ENCODE measurements at regions not wholly inside any gene's neighbourhood (a gene's known extent, or its start where the extent isn't known, plus 50 kb on each side); places are given as distances from the start of the nearest gene placed in this dataset.

GRCh38 chr4:153947124-153947523 is 158.2 kb upstream of the SFRP2 start:
- Histone ChIP-seq H3K27ac (ENCODE audit: low read length) (no peak overlapping the region), H3K4me1 (ENCODE audit: control insufficient read depth, insufficient read depth, low read length) (no peaks in the 10 kb centered on the region), H3K4me3 (ENCODE audit: low read depth in 2 of 2, low read length in 2 of 2) (no peak overlapping the region), H3K9me3 (ENCODE audit: control insufficient read depth, insufficient read depth, low read depth, low read length) (no peaks in the 10 kb centered on the region), H3K36me3 (ENCODE audit: control insufficient read depth, insufficient read depth, low read length) (no peaks in the 10 kb centered on the region), H3K27me3 (ENCODE audit: control insufficient read depth, insufficient read depth, low read length) (no peaks in the 10 kb centered on the region)
- TF ChIP-seq SIN3A (IDR thresholded peaks at IDR 0.05; ENCODE audit: borderline replicate concordance, insufficient read depth, low read depth, low read length), result no peak
- no peak for TF ChIP-seq POLR2AphosphoS5 (IDR thresholded peaks at IDR 0.05; ENCODE audit: low read depth, low read length)
- TF ChIP-seq TCF7L2 (IDR thresholded peaks at IDR 0.05; ENCODE audit: low read depth, low read length), result no peak
- no peak for TF ChIP-seq REST (IDR thresholded peaks at IDR 0.05; ENCODE audit: insufficient read depth in 1 of 2, low read depth in 2 of 2, low read length in 1 of 2)
- no peak for TF ChIP-seq CTCF (IDR thresholded peaks at IDR 0.05)
- no peak for DNase-seq (ENCODE audit: low read depth, low spot score)
- no peak for ATAC-seq
- in situ Hi-C loops (cut with HindIII; ENCODE audit: low pct_unique_long_range_greater_than_20kb, low sequenced_read_pairs), result no loop called here
- ChIA-PET CTCF (no interaction called here), POLR2A (no interaction called here)
- intact Hi-C loops (cut with micrococcal nuclease; ENCODE audit: unreplicated experiment), result no loop called here
- BruUV-seq (replicated peaks), result no TSS peak

- ChIA-PET CTCF (no interaction called here), POLR2A (no interaction called here)
- H3K27ac ChIP-seq (ENCODE audit: low read length), result no peak overlapping the region
- H3K4me1 ChIP-seq (ENCODE audit: control insufficient read depth, insufficient read depth, low read length), result no peaks in the 10 kb centered on the region
- BruUV-seq (replicated peaks), result no TSS peak
- no peaks in the 10 kb centered on the region for H3K9me3 ChIP-seq (ENCODE audit: control insufficient read depth, insufficient read depth, low read depth, low read length)
- no peak overlapping the region for H3K4me3 ChIP-seq (ENCODE audit: low read depth in 2 of 2, low read length in 2 of 2)
- TF ChIP-seq POLR2AphosphoS5 (IDR thresholded peaks at IDR 0.05; ENCODE audit: low read depth, low read length), result no peak
- TF ChIP-seq REST (IDR thresholded peaks at IDR 0.05; ENCODE audit: insufficient read depth in 1 of 2, low read depth in 2 of 2, low read length in 1 of 2), result no peak
- TF ChIP-seq SIN3A (IDR thresholded peaks at IDR 0.05; ENCODE audit: borderline replicate concordance, insufficient read depth, low read depth, low read length), result no peak
- TF ChIP-seq TCF7L2 (IDR thresholded peaks at IDR 0.05; ENCODE audit: low read depth, low read length), result no peak
- no peaks in the 10 kb centered on the region for H3K36me3 ChIP-seq (ENCODE audit: control insufficient read depth, insufficient read depth, low read length)
- no peaks in the 10 kb centered on the region for H3K27me3 ChIP-seq (ENCODE audit: control insufficient read depth, insufficient read depth, low read length)
- ATAC-seq (no peak), DNase-seq (ENCODE audit: low read depth, low spot score) (no peak)
- in situ Hi-C loops (cut with HindIII; ENCODE audit: low pct_unique_long_range_greater_than_20kb, low sequenced_read_pairs) (no loop called here), intact Hi-C loops (cut with micrococcal nuclease; ENCODE audit: unreplicated experiment) (no loop called here)
Measured at GRCh38 chr4:153945704-153946103, 156.8 kb upstream of the SFRP2 start.
